KBM-7 (cell line): ENCODE measurements at regions not wholly inside any gene's neighbourhood (a gene's known extent, or its start where the extent isn't known, plus 50 kb on each side); places are given as distances from the start of the nearest gene placed in this dataset.

Source experiments
- DNase-seq: peaks from one replicate; pipeline ENCODE4 v3.0.0-alpha.2; 2015
- in situ Hi-C: fragments of 300-500 bp; cut with MboI; formaldehyde crosslinking; loops from 2 replicates; pipeline ENCODE4 v1.14.3; 2020; ENCODE audit warnings: low sequenced_read_pairs, low pct_unique_long_range_greater_than_20kb, mixed read lengths

DNA sequence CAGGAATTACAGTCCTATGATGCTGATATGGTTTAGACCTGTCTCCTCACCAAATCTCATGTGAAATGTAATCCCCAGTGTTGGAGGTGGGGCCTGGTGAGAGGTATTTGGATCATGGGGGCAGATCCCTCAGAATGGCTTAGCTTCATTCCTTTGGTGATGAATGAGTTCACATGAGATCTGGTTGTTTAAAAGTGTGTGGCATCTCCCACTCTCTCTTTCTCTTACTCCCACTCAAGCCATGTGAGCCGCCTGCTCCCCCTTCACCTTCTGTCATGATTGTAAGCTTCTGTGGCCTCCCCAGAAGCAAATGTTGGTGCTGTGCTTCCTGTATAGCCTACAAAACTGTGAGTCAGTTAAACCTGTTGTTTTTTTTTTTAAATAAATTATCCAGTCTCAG is 89.4 kb upstream of the ARHGAP5 start:
- in situ Hi-C loops: no loop called here
- no peak for DNase-seq

DNA sequence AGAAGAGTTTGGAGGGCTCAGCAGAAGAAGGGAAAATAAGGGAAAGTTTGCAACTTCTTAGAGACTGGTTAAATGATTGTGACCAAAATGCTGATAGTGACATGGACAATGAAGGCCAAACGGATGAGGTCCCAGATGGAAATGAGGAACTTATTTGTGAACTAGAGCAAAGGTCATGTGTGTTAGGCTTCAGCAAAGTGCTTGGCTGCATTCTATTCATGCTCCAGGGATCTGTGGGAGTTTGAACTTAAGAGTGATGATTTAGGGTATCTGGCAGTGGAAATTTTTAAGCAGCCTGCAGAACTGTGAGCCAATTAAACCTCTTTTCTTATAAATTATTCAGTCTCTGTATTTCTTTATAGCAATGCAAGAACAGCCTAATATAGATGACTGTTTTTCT is 88.9 kb upstream of the ARHGAP5 start:
- DNase-seq: no peak
- in situ Hi-C loops: no loop called here

DNA sequence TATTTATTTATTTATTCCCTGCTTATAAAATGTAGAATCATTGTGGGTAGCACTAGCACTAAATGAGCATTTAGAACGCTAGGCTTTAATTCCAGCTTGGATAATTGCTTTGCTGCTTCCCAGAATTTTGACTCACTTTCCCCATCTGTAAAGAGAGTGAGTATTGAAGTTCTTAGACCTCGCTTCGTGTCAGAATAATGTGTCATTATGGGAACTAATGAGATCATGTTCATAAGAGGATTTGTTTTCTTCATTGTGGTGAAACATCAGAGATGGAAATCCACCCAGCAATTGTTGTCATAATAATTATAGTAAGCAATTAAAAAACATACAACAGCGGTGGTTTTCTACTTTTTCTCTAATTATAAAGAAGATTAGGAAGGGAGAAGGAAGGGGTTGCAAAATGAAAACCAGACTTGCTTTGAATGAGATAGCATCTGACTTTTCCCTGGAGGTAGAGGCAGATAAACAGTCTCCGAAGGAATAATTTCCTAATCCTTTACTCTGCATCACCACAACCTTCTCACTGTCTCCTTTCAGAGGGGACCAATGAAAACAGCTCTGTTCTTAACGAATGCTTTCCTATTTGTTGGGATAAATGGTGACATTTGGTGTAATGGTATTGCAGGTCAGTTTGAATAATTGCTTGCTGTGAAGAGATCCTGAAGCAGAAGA is 86.8 kb upstream of the ARHGAP5 start:
- in situ Hi-C loops: no loop called here
- no peak for DNase-seq

DNA sequence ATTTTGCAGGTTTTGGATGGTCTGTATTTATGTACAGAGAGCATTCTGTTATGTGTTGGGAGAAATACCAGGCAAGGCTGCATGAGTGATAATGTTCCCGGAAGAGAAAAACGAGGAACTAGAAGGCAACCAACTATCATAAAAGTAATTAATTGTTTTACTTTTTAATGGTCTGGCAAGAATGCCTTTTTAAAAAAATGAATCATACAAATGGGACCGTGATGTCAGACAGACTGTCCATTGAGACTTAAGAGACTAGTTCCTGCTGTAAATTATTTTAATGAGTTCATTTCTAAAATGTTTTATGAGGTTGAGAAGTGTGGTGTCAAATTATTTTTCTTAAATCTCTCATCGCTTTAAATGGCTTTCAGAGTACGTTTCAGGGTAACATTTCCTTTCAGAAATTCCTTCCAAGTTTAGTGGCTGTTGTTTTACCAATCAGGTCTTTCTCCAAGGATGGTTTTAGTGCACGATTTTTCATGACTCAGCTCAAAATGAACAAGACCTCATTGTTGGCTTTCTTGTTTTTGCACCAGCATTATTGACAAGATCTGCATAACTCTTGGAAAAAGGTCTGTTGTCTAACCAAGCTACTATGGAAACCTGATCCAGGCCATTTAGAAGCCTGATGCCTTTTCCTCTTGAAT is 86.1 kb upstream of the ARHGAP5 start:
- in situ Hi-C loops: no loop called here
- DNase-seq: no peak

DNA sequence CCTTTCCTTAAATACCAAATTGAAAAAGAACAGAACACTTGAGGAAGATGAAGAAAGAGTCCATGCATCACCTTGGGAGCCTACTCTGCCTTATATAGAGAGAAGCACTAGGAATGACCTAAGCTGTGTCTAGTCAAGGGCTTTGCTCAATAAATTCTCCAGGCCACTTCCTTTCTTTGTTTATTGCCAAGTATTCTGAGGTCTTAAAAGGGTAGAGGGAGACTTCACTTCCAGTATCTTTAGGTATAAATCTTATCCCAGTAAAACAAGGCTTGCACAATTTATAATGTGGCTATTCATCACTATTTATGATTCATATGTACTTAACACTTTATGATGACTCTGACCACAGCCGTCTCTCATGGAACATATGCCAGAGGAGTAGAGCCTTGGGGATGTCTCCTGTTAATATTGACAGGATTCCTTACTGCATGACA is 85.1 kb upstream of the ARHGAP5 start:
- in situ Hi-C loops: no loop called here
- DNase-seq: no peak

DNA sequence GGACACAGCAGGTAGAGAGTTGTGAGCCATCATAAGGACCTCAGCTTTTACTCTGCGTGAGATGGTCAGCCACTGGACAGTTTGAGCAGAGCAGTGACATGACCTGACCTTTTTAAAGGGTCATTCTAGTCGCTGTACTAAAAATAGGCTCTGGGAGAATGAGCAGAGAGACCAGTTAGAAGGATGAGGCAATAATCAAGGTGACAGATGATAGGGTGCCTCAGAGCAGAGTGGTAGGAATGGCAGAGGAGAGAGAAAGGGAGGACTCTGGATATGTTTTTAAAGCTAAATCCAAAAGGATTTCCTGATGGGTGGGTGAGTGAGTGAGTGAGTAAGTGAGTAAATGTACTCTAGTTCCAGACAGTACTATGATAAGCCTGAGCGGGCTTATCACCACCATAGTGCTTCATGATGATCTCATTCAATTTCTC is 83.6 kb upstream of the ARHGAP5 start:
- in situ Hi-C loops: no loop called here
- no peak for DNase-seq

DNA sequence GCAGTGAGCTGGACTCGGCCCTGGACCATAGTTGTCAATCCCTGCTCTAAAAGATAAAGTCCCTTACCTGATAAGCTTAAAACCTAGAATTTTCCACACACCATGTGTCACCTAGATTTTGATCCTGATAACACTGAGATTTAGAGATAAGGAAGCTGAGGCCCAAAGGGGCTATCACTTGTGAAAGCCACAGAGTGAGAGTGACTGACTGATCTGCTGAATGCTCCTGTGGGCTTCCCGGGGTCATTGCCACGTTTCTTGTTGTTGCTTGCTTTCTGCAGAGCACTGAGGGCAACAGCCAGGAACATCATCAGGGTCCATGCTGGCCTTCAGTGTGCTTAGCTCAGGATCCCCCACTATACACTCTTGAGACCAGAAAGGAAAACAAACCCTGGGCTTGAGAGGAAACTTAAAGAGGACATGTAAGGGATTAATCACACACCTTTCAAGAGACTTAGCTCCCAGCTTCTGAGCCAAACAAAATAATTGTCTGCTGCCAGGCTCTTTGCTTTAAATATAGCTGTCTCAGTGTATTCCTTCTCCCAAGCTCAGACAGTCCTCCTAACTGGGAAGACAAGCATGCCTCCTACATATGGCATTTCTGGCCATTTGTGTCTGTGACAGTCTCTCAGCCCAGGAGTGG is 82.6 kb upstream of the ARHGAP5 start:
- no peak for DNase-seq
- in situ Hi-C loops: no loop called here

DNA sequence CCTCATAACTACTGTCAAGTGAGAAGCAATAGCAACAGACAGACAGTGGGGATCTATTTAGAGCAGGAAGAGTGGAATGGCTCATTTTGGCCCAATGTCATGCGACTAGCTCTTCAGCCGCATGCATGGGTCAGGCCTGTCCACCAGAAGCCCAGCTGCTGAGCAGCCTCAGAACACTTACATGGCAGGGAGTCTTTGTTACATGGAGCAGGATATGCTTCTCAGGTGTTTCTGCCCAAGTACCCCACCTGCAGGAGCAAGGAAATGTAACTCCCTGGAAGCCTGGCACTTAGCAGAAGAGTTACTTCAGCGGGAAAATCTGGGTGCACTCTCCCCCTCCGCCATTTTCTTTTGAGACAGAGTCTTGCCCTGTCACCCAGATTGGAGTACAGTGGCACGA is 73.5 kb upstream of the ARHGAP5 start:
- in situ Hi-C loops: no loop called here
- no peak for DNase-seq

DNA sequence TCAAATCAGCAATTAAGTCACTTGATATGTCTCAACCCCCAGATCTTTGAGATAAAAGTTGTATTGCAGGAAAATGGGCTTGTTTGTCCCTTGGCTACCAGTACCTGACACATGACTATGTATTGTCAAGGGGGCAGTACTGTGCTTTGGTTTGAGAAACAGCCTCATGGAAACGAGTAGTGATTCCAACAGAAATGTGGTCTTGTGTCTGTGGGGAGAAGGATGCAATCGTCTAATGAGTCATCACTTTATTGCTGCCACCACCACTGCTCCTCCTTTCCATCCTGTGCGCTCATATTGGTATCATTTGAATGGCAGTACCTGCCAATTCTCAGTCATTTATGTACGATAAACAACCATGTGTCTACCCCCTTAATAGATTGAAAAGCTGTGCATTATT is 72.8 kb upstream of the ARHGAP5 start:
- in situ Hi-C loops: no loop called here
- no peak for DNase-seq

DNA sequence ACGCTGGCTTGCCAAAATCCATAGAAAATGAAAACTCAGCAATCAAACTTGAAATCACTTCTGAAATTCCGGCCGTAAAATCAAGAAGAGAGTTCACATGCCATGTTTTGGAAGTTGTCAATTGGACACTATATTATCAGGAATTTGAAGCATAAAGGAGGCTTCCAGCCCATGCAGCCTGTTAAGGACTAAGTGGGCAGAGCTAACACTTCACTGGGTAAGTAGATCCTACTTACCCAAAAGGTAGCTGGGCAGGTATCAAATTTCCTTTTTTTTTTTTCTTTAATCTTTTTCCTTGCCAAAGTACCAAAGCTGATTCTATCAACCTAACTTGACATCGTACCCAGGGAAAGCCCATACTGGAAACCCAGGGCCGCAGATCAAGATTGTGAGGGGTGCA is 71.5 kb upstream of the ARHGAP5 start:
- no peak for DNase-seq
- in situ Hi-C loops: no loop called here

DNA sequence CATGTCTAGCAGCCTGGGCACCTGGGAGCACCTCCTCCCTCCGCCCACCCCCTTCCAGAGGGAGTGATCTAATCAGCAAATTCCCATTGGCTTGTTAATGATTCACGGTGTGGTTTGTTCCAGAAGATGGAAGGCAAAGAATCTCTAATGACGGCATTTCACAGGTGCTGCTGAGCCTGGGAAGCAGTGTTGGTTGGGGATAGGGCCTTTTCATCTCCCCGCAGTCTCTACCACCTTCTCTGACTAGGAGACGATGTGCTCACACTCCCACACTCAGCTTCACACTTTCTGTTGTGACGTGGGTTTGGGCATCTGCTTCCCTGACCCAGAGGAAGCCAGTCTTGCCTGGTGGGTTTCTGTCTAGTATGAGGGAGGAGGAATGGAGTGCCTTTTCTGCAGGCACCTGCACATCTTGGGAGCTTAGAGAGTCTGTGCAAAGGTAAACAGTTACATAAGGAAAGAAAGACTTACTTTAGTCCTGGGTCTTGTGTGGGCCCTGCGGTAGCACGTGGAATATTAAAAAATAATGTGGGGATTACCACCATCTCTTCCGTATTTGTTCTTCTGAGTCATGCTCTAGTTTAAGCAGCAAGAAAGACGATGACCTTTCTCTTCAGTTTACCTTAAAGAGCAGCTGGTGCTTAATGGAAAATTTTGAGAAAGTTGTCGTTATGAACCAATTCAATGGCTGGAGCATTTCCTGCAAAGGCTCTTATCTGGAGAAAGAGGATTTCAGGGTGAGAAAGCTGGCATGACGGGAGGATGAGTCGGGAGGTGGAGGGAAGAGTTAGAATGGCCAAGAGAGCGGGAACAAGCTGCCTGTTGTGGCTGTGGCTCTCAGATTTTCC is 70.6 kb upstream of the ARHGAP5 start:
- no peak for DNase-seq
- in situ Hi-C loops: no loop called here

DNA sequence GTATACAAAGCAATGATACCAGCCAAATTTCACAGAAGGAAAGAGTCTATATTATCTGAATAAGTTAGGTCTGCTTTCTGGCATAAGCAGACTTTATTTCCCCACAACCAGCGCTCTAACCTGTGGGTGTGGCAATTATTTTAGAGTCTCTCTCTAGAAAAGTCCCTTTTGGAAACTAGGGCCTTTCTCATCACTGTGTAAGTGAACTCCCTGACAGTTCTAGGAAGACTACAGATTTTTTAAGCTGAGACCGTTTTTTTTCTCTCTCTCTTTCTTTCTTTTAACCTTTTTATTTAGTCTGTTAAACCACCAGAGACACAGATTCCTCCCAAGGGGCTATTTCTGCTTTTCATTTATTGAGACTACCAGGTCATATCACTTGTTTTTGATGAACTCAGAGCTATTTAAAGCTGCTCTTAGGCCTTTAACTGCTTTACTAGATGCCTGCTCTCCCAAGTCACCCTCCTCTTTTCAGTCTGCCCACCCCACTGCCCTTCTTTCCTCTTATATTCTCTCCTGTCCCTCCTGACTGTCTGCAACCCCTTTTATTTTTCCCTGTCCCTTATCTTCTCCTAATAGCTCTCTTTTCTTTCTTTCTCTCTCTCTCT is 69.2 kb upstream of the ARHGAP5 start:
- DNase-seq: no peak
- in situ Hi-C loops: no loop called here

DNA sequence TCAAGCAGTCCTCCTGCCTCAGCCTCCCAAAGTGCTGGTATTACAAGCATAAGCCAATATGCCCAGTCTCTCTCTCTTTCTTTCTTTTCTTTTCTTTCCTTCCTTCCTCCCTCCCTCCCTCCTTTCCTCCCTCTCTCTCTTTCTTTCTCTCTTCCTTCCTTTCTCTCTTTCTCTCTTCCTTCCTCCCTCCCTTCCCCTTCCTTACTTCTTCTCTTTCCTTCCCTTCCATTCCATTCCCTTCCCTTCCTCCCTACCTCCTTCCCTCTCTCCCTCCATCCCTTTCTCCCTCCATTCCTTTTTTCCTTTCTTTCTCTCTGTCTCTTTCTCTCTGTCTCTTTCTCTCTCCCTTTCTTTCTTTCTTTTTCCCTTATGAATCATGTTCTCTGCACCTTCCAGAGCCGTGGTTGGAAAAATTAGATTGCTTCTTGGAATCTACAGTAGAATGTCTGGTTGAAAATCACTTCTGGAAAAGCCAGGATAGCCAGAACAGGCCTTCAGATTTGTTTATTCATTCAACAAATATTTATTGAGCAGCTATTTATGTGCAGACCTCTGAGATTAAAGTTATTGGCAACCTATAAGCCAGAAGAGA is 68.4 kb upstream of the ARHGAP5 start:
- no peak for DNase-seq
- in situ Hi-C loops: no loop called here

DNA sequence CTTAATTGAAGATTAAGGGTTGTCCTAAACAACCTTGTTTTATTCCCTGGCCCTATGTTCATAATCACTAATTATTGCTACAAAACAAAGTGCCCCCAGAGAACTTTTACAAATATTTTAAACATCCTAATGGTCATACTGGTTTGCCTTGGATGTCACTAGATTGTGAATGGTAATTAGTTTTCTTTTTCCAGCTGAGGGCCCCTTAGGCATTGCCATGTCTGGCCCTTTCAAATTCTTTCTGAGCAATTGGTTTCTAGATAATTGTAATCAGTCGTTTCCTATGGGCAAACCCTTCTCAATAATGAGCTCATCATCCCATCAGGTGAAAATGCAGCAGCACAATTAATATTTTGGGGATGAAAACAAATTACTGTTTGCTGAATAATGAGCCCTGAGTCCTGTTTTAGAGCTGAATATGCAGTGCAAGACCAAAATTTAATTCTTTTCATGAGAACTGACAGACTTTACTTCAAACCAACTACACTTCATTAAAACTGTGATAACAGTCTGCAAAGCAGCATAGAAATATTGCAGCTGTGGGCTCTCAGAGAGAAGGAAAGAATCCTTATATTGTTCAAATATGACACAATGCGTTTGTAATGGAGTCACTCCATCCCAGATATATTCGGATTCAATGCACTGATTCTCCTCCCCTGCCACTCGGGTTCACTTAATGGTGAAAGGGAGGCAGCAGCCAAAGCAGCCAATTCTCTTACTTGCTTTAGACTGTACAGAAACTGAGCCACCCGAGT is 67.7 kb upstream of the ARHGAP5 start:
- in situ Hi-C loops: no loop called here
- no peak for DNase-seq

DNA sequence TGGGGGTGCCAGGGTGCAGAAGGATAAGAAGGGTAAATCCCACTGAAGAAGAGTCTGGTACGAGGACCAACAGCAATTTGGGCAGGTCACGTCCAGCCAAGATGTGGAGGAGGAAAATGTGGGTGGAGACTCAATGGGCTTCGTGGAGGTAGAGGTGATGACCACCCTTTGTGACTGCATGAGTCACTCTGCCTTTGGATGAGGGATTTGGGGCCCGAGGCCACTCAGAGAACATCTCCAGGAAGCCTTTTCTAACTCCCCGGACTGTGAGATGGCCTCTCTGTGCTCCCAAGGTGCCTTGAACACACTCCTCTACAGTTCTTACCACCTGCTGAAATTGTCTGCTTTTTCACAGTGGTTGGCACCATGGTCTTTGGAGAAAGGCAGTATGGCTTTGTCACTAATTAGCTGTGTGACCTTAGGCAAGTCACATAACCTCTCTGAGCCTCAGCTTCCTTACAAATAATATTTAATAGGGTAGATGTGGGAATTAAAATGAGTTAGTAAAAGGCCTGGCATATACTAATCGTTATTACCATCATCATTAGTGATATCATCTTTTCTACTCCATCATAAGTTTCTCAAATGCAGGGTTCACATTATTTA is 67.0 kb upstream of the ARHGAP5 start:
- in situ Hi-C loops: no loop called here
- DNase-seq: no peak

DNA sequence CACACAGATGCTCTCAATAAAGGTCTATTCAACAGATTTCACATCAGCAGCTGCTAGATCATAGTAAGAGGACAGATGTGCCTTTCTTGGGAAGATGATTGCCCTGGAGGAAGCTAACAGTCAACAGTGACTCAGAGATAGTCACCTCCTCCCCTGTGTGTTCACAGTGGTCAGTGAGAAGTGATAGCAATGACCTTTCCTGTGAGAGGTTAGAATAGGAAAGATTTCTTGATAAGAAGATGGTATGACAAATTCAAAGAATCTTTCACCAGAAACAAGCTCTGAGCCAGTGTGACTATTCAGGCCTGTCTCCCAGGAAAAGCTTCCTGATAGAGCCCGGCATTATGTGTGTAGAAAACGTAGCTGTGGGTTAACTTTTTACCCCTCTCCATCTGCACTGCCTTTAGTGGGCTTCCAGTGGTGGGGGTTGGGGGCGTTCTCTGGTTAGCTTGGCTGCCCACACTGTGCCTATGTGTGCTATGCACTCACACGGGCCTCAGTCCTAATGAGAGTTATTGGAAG is 66.4 kb upstream of the ARHGAP5 start:
- in situ Hi-C loops: no loop called here
- no peak for DNase-seq

DNA sequence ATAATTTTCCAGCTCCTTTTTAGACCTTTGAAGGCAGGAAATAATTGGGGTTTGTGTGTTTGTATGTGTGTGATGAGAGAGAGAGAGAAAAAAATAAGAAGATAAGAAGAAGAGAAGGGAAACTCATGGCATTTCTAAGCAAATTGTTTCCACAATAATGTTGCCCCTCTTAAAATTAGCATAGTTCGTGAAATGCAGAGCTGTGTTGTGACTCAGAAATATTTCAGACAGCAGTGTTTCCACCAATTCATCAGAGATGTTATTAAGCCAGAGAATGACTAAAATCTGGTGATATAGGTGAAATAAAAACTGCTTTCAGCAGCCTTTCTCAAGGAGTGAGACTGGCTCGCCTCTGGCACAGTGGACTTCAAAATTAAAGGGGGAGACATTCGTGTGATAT is 65.9 kb upstream of the ARHGAP5 start:
- no peak for DNase-seq
- in situ Hi-C loops: no loop called here

DNA sequence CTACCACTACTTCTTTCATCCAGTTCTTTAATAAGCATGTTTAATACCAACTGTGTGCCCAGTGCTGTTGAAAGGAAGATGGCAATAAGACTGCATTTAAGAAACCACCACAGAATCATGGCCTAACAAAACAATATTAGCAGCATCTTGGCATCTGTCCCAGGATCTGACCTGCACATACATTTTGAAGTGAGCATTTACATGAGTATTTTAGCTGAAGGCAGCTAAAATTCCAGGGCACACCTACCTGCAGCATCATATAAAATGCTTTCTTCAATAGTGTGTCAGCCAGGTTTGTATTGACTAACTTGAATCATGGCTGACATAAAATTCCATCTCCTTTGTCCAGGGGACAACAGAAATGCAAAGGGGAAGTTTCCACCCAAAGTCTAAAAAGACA is 65.0 kb upstream of the ARHGAP5 start:
- DNase-seq: no peak
- in situ Hi-C loops: no loop called here
